ENCODE measurements at regions not wholly inside any gene's neighbourhood (a gene's known extent, or its start where the extent isn't known, plus 50 kb on each side); places are given as distances from the start of the nearest gene placed in this dataset.
"Not testable (repeated sequence)": the region's sequence is repeated elsewhere in the genome, so short reads cannot be mapped to it uniquely, and the experiment has no call there.

- DNase-seq (ENCODE audit: low read depth in 2 of 2): no peak
Observed at GRCh38 chr3:26369133-26369532, 253.4 kb upstream of the LRRC3B start.

GRCh38 chr3:26375843-26376530 lies 246.6 kb upstream of the LRRC3B start:
- no peak for DNase-seq (ENCODE audit: low read depth in 2 of 2)

GRCh38 chr3:26381411-26381810 lies 241.2 kb upstream of the LRRC3B start:
- DNase-seq (ENCODE audit: low read depth in 2 of 2): no peak

- no peak for DNase-seq (ENCODE audit: low read depth in 2 of 2)
Observed at GRCh38 chr3:26406636-26407035, 215.9 kb upstream of the LRRC3B start.

- DNase-seq (ENCODE audit: low read depth in 2 of 2): no peak
Observed at GRCh38 chr3:26418553-26418952, 204.0 kb upstream of the LRRC3B start.

GRCh38 chr3:26422415-26422814 lies 200.2 kb upstream of the LRRC3B start:
- no peak for DNase-seq (ENCODE audit: low read depth in 2 of 2)

- no peak for DNase-seq (ENCODE audit: low read depth in 2 of 2)
Observed at GRCh38 chr3:26425076-26425475, 197.5 kb upstream of the LRRC3B start.

- DNase-seq (ENCODE audit: low read depth in 2 of 2): no peak
Observed at GRCh38 chr3:26428992-26429391, 193.6 kb upstream of the LRRC3B start.

- no peak for DNase-seq (ENCODE audit: low read depth in 2 of 2)
Observed at GRCh38 chr3:26437678-26438077, 184.9 kb upstream of the LRRC3B start.

GRCh38 chr3:26438325-26438940 lies 184.1 kb upstream of the LRRC3B start:
- no peak for DNase-seq (ENCODE audit: low read depth in 2 of 2)

GRCh38 chr3:26438981-26439884 lies 183.3 kb upstream of the LRRC3B start:
- no peak for DNase-seq (ENCODE audit: low read depth in 2 of 2)

GRCh38 chr3:26449996-26450395 lies 172.6 kb upstream of the LRRC3B start:
- DNase-seq (ENCODE audit: low read depth in 2 of 2): no peak

GRCh38 chr3:26452363-26452762 lies 170.2 kb upstream of the LRRC3B start:
- no peak for DNase-seq (ENCODE audit: low read depth in 2 of 2)

GRCh38 chr3:26460985-26461384 lies 161.6 kb upstream of the LRRC3B start:
- no peak for DNase-seq (ENCODE audit: low read depth in 2 of 2)

GRCh38 chr3:26472345-26472744 lies 150.2 kb upstream of the LRRC3B start:
- DNase-seq (ENCODE audit: low read depth in 2 of 2): no peak

- no peak for DNase-seq (ENCODE audit: low read depth in 2 of 2)
Observed at GRCh38 chr3:26474706-26475105, 147.9 kb upstream of the LRRC3B start.

GRCh38 chr3:26480377-26480776 lies 142.2 kb upstream of the LRRC3B start:
- DNase-seq (ENCODE audit: low read depth in 2 of 2): no peak

- DNase-seq (ENCODE audit: low read depth in 2 of 2): no peak
Observed at GRCh38 chr3:26484140-26484539, 138.4 kb upstream of the LRRC3B start.

- no peak for DNase-seq (ENCODE audit: low read depth in 2 of 2)
Observed at GRCh38 chr3:26498271-26498670, 124.3 kb upstream of the LRRC3B start.

GRCh38 chr3:26505399-26505798 lies 117.2 kb upstream of the LRRC3B start:
- DNase-seq (ENCODE audit: low read depth in 2 of 2): no peak

GRCh38 chr3:26514445-26515029 lies 108.0 kb upstream of the LRRC3B start:
- DNase-seq (ENCODE audit: low read depth in 2 of 2): not testable (repeated sequence)

- no peak for DNase-seq (ENCODE audit: low read depth in 2 of 2)
Observed at GRCh38 chr3:26515351-26515750, 107.2 kb upstream of the LRRC3B start.
